D721Med (cell line): ENCODE measurements at regions not wholly inside any gene's neighbourhood (a gene's known extent, or its start where the extent isn't known, plus 50 kb on each side); places are given as distances from the start of the nearest gene placed in this dataset.

Experiments
- DNase-seq: peaks from one replicate; pipeline ENCODE4 v3.0.0; 2011; ENCODE audit warnings: low spot score; ENCODE audit not compliant: insufficient read length
- FAIRE-seq: peaks from 2 replicates; lab custom pipeline; 2011; peaks lifted over from hg19 to GRCh38; lab: Jason Lieb, UNC
- CTCF ChIP-seq: IDR thresholded peaks from 2 replicates; pipeline ENCODE4 v1.5.1; 2012; ENCODE audit warnings: mild to moderate bottlenecking, control low read depth; ENCODE audit not compliant: insufficient read depth; ENCODE audit errors: missing control alignments

- TF ChIP-seq CTCF = no peak
- no peak for DNase-seq
- FAIRE-seq = no peak
Observed at GRCh38 chr3:152202976-152203626, 65.6 kb upstream of the MBNL1 start.

DNA sequence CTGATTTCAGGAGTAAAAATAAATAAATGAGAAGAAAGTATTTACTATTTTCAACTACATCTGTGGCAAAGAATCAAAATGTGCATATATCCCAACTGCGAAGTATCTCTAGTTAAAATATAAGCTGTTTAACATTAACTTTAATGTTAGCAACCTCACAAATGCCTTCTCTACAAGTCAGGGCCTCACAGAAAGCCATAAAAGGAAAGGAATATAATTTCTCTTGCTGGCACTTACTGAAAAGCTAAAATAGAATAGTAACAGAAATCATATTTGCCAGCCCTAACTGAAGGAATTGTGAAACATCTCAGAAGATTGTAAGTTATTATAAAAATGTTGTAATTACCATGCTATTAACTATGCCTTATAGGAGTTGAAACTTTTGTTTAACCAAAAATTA lies 65.1 kb upstream of the MBNL1 start:
- no peak for TF ChIP-seq CTCF
- DNase-seq = no peak
- no peak for FAIRE-seq

DNA sequence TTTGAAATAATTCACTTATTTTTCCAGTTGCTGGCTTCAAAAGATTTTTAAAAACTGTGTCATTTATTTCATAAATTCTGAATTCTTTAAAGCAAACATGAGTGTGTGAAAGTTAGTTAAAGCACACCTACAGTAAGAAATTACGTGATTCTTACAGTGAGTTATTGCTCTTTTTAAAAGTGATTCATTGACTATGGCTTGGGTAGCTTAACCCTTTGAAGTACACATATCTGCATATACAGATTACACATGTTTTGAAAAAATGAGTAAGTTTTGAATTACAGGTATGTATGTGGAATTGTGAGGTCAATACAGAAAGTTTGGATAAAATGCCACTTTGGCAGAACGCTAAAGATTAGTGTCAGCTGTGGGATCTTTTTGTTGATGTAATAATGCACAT lies 64.5 kb upstream of the MBNL1 start:
- TF ChIP-seq CTCF = no peak
- DNase-seq (no peak), FAIRE-seq (no peak)

GRCh38 chr3:152205097-152205593 lies 63.6 kb upstream of the MBNL1 start:
- FAIRE-seq (no peak), DNase-seq (no peak)
- no peak for TF ChIP-seq CTCF

- DNase-seq (no peak), FAIRE-seq (no peak)
- no peak for TF ChIP-seq CTCF
Observed at GRCh38 chr3:152206243-152206760, 62.4 kb upstream of the MBNL1 start.

GRCh38 chr3:152208439-152208838 lies 60.3 kb upstream of the MBNL1 start:
- DNase-seq = no peak
- FAIRE-seq = no peak
- TF ChIP-seq CTCF = no peak

DNA sequence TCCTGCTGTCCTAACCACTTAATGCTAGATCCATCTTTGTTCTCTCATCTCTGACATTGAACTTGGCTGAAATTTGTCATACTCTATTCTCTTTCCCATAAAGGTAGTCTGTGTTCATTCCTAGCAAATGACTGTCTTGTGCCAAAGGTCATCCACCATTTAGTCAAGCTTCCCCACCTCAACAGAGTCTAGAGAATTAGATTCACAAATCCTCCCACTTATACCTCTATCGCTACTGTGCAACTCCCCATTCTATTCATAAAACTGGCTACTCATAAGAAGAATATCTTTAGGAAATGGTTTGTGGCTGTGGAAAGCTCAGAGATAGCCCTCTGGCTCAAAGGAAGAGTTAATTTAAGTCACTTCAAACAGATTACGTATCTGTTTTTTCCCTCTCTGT lies 59.7 kb upstream of the MBNL1 start:
- FAIRE-seq = no peak
- no peak for TF ChIP-seq CTCF
- DNase-seq = no peak
